Hematopoietic multipotent progenitor cell treated with erythropoietin and hydrocortisone succinate and interleukin-3 and kit ligand, for 6 days (in vitro differentiated cells): ENCODE measurements at regions not wholly inside any gene's neighbourhood (a gene's known extent, or its start where the extent isn't known, plus 50 kb on each side); places are given as distances from the start of the nearest gene placed in this dataset.
"Not testable (repeated sequence)": the region's sequence is repeated elsewhere in the genome, so short reads cannot be mapped to it uniquely, and the experiment has no call there.

Experiments
- DNase-seq: peaks from one replicate; pipeline ENCODE4 v3.0.0-alpha.2; 2015

DNA sequence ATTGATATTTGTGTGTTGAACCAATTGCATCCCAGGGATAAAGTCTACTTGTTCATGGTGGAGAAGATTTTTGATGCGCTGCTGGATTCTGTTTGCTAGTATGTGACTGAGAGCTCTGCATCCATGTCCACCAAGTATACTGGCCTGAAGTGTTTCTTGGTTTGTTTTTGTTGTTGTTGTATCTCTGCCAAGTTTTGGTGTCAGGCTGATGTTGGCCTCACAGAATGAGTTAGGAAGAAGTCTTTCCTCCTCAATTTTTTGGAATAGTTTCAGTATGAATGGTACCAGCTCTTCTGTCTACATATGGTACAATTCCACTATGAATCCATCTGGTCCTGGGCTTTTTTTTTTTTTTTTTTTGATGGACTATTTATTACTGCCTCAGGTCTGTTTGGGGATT lies 50.9 kb upstream of the OSTN start:
- DNase-seq: no peak

DNA sequence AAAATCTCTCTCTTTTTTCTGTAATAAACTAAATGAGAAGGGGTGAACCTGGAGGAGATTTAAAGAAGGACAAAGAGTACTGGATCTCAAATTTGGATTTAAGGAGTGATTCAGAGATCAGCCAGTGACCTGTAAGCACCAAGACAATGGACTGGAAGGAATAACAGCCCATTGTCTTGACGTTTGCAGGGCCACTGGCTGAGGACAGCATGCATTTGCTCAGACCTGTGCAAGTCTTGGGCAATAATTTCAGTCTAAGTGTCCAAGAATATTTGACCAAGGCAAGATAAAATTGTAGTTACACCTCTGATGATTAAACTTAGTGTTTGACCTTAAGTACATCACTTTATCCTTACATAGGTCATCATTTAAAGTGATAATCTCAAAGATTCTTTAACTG lies 55.8 kb upstream of the OSTN start:
- DNase-seq: no peak

DNA sequence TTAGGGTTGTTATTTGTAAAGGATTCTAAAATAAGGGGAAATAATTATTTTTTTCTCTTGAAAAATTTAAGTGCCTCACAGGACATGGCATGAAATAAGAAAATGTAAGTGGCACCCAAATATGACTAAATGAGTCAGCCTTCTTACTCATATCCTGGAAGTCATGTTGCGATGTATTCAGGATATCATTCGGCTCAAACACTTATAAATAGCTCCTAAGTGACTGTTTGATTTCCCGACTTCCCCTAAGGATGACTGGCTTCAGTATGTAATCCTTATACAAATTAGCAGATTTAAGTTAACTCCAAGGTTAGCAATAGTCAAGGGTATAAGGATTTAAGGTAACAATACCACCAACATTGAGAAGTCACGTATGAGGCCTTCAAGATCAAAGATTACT lies 57.3 kb upstream of the OSTN start:
- no peak for DNase-seq

DNA sequence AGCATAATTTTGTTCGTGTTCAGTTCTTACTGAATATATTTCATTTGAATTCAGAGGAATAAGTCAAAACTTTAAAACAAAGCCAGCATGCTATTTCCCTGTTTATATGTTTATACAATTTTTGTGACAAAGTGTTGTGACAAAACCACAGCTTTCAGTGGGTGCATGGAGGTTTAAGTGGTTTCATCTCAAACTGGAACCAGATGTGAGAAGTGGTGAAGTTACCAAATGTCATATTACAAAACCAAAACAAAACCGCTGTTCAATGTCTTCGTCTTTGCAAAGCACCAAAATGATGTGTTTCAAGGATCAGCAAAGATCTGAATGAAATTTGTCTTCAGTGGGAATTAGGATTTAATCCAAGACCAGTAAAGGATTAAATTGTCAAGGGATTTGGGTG lies 59.3 kb upstream of the OSTN start:
- no peak for DNase-seq

DNA sequence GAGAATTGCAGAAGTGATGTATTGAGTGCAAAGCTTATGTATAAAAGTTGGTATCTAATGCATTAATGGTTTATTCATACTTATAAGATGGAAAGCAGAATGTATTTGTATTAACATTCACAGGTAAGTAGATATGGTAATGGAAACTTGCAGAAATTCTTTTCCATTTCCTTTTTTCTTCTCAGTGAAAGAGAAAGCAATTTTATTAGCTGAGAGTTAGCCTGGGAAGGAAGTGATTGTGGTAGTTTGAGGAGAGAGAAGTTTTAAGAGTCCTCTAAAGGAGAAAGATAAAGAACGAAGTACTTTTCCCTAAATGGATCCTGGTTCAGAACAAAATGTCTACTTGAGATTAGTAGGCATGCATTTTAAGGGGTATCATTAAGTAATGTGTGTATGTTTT lies 60.1 kb upstream of the OSTN start:
- DNase-seq: no peak

DNA sequence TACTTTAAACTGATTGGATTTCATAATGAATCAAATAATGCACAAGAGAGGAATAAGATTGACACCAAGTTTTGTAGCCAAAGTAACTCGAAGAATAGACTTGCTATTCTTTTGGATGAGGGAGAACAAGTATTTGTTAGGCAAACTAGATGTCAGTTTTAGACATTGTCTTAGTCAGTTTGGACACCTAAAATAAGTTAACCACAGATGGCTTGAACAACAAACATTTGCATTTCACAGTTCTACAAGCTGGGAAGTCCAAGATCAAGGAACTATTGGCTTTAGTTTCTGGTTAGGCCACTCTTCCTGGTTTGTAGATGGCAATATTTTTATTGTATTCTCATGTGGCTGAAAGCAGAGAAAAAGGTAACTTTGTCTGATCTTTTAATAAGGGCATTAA lies 61.3 kb upstream of the OSTN start:
- DNase-seq: no peak

DNA sequence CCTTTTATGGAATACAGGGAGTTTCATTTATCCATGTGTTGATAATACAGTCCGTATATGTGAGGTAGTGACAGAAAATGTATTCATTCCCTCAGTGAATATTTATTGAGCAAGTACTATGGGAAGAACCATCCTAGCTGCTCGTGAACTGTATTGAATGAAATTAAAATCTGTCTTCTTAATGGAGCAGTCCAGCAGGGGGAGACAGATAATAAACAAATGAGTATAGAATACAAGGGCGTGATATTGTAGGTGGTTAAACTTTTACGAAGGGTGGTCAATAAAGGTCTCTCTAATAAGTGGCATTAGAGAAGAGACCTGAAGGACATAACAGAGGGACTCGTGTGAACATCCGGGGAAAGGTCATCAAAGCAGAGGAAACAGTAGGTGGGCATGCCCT lies 62.7 kb upstream of the OSTN start:
- peak; percentile 14 for DNase-seq

DNA sequence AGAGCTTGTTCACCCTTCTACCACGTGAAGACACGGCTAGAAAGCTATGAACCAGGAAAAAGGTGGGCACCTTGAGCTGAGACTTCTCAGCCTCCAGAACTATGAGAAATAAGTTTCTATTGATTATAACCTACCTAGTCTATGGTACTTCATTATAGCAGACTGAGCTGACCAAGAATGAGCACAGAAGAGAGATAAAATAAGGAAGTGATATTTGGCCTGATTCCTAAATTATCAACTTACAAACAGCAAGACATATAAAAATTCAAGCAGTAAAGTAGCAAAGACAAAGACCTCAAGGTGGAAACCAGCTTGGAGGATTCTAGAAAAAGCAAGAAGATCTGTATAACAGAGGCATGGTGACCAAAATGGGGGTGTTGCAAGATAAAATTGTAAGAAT lies 63.9 kb upstream of the OSTN start:
- DNase-seq: no peak

DNA sequence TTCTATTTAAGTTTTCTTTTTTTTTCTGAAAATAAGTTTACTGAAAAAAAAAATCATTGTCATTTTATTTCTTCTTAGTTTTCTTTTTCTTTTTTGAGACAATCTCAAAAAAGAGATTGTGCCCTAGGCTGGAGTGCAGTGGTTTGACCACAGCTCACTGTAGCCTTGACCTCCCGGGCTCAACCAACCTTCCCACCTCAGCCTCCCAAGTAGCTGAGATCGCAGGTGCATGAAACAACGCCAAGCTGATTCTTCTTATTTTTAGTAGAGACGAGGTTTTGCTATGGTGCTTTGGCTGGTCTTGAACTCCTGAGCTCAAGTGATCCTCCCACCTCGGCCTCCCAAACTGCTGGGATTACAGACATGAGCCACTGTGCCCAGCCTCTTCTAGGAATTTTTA lies 65.7 kb upstream of the OSTN start:
- DNase-seq: no peak

DNA sequence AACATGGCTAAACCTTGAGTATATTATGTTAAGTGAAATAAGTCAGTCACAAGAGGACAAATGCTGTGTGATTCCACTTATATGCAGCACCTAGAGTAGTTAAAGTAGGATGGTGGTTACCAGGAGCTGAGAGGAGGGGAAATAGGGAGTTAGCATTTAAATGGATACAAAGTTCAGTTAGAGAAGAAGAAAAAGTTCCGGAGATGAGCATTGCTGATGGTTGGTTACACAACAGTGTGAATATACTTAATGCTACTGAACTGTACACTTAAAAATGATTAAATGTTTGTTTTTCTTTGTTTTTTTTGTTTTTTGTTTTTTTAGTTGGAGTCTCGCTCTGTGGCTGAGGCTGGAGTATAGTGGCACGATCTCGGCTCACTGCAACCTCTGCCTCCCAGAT lies 67.7 kb upstream of the OSTN start:
- no peak for DNase-seq

DNA sequence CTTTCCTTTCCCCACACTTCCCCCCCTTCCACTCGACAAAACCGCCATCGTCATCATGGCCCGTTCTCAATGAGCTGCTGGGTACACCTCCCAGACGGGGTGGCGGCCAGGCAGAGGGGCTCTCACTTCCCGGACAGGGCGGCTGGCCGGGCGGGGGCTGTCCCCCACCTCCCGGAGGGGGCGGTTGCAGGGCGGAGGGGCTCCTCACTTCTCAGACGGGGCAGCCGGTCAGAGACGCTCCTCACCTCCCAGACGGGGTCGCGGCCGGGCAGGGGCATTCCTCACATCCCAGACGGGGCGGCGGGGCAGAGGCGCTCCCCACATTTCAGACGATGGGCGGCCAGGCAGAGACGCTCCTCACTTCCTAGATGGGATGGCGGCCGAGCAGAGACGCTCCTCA lies 74.2 kb upstream of the OSTN start:
- not testable (repeated sequence) for DNase-seq

DNA sequence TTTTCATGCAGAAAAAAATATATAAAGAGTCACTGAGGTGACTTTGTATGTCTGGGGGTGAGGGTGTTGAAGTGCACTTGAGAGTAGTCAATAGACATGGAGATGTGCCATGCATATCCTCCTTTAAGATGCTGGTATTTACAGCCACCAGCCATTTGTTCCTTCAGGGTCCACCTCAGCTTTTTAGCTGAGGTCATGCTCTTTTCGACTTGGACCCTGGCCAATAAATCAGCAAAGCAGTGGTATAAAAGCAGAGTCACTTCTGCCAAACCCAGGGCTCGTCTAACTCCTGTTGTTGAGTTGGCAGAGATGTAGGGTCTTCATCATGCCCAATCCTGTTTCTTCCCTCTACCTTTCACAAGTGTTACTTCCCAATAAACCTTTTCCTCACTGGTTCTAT lies 75.1 kb upstream of the OSTN start:
- no peak for DNase-seq

DNA sequence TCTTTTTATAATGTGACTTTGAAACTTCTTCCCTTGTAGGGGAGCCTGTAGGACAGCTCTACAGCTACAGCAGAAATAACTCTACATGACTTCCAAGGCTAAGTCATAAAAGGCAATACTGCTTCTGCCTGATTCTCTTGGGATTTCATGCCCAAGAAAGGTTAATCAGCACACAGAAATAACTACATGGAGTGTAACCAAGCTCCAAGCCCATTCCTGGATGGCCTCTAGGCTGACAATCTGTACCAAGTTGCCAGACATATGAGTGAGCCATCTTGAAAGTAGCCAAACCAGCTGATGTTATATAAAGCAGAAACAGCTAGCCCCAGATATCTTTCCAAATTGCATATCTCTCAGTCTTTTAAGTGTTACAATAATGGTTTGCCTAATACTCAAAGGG lies 75.8 kb upstream of the OSTN start:
- no peak for DNase-seq

DNA sequence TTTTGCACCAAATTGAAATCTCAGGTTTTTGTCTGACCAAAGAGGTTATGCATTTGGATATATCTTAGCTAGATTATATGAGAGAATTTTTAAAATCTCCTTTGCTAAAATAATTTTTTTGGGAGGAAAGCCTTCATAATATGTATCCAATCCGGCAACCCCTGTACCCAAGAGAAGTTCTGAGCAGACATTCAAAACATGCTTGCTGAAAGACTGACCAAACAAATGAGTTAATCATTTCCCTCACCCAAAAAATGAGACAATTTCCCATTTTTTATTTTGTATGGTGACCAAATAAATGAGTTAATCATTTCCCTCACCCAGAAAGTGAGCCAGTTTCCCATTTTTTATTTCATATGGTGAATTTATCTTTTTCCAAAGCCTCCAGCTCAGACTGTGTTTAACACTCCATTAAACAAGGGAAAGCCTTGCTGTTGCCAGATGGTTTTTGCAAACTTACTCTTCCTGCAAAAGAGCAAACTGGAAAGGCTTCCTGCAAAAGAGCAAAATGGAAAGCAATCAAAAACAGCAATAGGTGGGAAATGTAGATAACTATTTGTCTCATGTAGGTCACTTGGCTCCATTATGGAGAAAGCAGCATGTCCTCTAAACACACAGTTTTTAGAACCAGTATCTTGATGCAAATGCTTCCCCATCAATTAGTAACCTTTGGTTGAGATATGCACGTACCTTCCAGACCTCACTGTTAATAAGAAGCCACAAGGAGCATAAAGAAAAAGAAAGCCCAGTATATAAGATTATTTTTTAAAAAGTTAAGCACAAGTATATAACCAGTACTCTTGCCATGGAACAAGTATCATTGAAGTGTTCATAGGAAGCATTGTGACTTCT lies 78.4 kb upstream of the OSTN start:
- no peak for DNase-seq

DNA sequence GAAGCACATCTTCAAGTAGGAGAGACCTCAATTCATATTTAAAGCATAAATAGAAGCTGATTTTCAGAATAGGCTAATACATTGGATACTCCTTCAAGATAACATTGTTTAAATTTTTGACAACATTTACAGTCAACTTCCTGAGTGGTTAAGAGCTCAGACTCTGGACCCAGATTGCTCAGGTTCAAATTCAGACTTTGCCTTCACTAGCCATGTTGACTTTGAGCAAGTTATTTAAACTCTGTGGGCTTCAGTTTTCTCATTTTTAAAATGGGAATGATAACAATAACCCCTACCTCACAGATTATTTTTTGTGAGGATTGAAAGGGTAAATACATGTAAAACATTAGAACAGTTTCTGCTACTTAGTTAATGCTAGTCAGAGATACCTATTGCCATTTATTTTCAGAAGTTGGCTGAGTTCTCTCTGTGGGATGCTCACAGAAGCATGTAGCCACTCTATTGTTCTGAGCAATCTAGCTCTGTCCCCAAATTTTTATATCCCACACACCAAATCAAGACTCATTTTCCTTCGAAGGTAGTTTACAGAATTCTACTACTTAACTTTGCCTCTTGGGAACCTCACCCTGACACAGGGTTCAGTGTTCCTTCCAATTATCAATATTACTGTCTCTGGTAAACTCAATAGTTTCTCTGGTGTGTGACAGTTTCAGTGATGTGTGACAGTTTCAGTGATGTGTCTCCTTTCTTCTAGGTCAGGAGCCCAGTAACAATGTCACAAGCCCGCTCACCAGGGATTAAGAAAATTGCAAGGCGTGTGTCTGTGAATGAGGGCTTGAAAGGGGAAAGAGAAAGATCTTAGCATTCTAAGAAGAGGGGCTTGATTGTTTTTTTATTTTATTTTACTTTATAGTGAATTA lies 79.4 kb upstream of the OSTN start:
- no peak for DNase-seq

DNA sequence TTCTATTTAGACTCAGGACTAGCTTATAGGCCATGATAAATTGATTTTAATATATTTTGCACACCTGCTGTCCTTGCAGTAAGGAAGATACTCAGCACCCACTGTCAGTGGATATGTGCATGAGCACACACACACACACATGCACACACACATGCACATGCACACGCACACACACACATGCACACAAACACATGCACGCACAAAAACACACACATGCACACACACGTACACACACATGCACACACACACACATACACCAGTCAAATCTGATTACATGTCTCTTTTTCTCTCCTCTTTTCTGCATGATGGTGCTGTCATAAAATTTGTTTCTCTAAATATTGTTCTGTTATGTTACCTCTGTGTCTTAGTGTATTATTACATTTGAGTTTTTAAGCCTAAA lies 87.3 kb upstream of the OSTN start:
- DNase-seq: no peak

DNA sequence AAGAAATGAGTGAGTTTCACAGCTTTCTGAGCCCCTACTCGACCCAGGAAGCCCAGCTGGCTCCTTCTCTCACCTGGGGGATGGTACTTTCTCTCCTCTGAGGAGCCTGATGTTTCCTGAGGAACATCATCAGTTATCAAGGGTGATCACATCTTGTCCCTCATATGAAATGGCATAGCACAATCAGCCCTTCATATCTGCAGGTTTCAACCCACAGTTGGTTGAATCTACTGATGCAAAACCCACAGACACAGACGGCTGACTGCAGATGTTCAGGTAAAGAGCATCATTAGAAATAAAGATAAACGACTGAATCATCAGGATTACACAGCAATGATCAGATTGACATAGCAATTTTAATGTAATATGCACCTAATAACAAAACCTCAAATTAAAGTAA lies 93.6 kb upstream of the OSTN start:
- no peak for DNase-seq

DNA sequence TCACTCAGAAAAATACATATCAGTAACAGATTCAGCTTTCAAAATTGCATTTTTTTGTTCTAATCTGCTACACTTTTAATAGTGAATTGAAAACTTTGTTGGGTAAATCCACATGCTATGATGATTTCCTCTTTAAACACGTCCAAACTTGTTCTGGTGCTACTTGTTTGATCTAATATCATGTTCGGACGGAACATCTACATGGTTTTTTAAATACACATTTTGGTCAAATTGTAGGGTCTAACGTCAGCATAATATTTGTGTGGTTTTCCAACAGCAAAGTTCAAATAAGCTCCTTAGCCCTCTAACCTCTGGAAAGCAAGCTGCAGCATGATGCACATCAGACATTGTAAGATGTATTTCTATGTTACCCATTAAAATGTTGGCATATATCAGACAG lies 98.5 kb upstream of the OSTN start:
- no peak for DNase-seq

DNA sequence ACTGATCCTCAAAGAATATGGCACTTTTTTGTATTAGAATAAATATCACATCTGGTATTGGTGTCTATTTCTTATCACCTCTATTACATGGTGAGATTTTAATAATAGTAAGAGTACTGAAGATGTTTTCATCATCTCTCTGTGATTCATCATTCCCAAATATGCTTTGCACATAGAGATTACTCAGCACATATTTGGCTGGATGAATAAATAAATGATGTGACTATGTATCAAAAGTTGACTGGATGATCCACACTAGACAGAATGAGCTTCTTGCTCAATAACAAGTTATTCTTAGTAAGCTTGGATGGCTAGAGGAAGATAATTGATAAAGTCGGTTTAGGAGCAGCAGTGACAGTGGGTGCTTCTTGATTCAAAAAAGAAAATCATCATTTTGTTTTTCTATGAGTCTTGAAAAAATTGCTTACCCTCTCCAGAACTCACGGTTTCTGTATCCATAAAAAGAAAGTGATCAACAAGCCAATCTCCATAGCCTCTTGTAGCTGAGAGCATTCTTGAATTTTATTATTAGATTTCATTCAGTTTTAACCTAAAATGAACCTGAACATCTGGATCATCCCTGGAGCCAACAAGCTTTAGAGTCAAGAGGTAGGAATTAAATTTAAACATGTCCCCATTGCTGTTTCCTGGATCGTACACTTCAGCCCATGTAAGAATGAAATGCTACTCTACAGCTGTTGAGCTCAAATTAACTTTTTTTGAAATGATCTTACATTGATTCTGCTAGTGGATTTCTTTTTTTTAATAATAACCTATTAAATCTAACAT lies 104.8 kb upstream of the OSTN start:
- no peak for DNase-seq

DNA sequence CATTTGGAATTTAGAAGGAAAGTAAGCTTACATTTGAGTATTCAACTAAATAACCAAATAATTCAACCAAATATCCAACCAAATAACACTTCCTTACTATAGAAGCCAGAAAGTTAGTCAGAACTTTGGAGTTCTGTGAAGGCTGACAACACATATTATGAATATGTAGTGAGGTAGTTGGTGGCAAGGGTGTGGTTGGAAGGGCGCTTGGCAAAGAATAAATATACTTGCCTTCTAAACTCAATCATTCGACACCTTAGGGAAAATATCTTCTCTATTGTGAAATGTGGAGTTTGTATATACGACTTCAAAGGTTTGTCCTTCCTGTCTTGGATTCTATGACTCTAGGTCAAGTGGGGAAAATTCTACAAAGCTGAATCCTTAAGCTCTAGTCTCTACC lies 111.7 kb upstream of the OSTN start:
- DNase-seq: no peak

DNA sequence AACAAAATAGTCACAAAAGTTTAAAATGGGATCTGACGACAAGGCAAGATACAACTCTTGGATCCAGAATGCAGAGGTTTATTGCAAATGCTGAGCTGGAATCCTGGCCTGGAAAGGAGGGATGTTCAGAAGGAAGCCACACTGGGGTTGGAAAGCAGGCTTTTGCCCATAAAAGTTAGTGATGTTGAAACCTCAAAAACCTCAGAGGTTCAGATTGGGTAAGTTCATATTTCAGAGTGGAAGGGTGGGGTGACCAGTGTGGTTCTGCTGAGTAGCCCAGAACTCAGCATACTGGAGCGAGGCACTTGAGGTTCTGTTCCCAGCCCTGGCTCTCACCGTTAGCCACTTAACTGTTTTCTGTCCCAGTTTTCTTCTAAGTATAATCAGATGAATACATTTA lies 114.0 kb upstream of the OSTN start:
- no peak for DNase-seq

DNA sequence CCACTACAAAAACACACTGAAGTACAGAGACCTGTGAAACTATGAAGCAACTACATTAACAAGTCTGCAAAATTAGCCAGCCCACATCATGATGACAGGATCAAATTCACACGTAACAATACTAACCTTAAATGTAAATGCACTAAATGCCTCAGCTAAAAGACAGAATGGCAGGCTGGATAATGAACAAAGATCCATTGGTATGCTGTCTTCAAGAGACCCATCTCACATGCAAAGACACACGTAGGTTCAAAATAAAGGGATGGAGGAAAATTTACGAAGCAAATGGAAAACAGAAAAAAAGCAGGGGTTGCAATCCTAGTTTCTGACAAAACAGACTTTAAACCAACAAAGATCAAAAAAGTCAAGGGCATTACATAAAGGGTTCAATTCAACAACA lies 120.1 kb upstream of the OSTN start:
- DNase-seq: not testable (repeated sequence)

DNA sequence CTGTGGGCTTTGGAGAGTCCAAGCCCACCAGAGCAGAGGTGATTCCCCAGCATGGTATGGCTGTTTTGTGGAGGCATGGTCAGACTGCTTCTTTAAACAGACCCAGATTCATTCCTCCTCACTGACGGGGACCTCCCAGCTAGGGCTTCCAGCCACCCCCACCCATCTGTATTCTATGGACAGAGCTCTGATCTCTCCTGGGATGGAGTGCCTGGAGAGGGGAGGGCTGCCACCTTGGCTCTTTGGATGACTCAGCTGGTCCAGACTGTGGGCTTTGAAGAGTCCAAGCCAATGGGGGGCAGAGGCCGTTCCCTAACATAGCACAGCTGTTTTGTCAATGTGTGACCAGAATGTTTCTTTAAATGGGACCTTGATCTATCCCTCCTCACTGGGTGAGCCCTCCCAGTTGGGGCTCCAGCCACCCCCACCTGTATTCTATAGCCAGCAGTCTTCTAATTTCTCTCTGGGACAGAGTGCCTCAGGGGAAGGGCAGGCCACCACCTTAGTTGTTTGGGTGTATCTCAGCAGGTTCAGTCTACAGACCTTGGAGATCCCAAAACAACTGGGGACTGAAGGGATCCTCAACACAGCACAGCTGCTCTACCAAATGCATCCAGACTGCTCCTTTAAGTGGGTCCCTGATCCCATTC lies 122.0 kb upstream of the OSTN start:
- DNase-seq: no peak
